Posterior cingulate gyrus (tissue), 11 donors: ENCODE measurements at regions not wholly inside any gene's neighbourhood (a gene's known extent, or its start where the extent isn't known, plus 50 kb on each side); places are given as distances from the start of the nearest gene placed in this dataset.
"Not testable (repeated sequence)": the region's sequence is repeated elsewhere in the genome, so short reads cannot be mapped to it uniquely, and the experiment has no call there.

Experiments used
- DNase-seq, 10 donors: peaks; one replicate each; pipeline versions ENCODE4 v3.0.0 to v3.0.0-alpha.2; 2020 to 2021; ENCODE audit warnings: mixed read lengths in 3 of 10
- intact Hi-C: fragments of 100-400 bp; cut with DNase I; formaldehyde crosslinking; loops from one replicate; pipeline ENCODE4 v1.15.1; 2023

DNA sequence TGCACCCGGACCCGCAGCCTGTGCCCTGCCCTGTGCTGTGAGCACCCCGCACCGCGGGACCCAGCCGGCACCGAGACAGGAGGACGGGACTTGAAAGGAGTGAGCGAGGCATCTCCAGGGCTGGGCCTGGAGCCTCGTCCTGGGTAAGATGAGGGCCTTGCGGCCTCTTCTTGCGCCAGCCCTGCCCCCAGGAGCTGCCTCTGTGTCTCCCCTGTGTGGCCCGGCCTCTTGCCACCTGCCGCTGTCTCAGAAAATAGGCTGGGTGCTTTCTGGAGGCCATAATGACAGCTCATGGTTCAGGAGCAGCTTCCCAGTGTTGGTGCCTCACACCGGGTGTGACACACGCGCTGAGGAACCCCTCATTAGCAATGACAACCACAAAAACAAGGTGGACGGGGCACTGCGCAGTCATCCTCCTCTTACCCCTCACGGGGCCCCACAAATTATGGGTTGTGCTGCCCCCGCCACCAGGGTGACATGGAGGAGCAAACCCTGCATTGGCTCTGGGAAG, 161.5 kb upstream of the C1orf174 start:
- intact Hi-C loops, result no loop called here
- DNase-seq, result peak in 2 of 10 donors; percentile 54 to 71

DNA sequence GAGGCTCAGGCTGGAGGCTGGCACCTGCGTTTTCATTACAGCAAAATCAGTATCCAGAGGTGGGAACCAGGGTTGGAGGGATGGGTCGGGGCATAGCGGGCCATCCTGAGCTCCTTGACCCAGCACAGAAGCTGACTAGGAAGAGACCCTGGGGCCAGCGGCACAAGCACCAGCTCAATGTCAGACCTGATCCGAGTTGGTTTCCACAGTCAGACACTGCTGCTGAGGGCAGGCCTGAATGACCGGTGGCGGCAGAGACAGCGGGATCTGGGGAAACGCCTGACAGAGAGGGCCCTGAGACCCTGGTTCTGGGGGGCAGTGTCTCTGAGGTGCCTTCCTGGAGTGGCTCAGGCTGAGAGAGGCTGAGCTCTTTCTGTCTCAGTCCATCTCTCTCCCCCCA, 162.0 kb upstream of the C1orf174 start:
- peak in 2 of 10 donors; percentile 50 to 65 for DNase-seq
- intact Hi-C loops, result no loop called here

DNA sequence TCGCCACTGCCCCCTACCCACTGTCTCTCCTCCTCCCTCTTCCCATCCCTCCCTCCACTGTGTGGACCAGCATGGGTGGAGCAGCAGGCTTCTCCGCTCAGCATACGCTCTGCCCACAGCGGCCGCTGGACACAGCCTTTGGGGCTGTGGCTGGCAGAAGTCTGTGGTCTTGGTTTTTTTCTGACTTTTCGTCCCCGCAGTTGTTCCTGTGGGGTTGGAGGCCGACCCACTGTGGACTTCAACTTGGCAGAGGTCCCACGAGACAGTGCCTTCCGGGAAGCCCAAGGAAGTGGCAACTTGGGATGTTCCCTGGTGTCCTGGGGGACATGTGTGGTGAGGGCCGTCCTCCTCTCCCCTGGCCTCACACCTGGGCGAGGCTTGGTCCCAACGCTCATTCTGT, 162.5 kb upstream of the C1orf174 start:
- DNase-seq, result peak in 2 of 10 donors; percentile 60 to 61
- intact Hi-C loops, result no loop called here

DNA sequence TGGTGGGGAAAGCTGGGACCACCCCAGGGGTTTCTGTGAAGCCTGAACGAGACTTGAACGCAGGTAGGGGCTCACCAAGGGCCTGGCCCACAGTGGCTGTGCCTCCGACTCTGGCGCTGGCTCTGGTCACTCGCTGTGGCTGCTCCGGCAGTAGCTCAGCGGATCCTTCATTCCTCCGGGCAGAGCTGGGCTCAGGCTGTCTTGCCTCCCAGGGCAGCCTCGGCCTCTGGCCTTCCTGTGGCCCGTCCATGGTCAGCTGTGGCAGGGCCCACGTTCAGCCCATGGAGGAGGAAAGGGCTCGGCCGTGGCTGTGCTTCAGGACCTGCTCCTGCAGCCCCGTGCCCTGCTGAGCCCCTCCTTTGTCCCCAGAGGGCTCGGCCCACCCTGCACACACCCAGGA, 162.9 kb upstream of the C1orf174 start:
- intact Hi-C loops, result no loop called here
- peak in 2 of 10 donors; percentile 65 to 74 for DNase-seq

DNA sequence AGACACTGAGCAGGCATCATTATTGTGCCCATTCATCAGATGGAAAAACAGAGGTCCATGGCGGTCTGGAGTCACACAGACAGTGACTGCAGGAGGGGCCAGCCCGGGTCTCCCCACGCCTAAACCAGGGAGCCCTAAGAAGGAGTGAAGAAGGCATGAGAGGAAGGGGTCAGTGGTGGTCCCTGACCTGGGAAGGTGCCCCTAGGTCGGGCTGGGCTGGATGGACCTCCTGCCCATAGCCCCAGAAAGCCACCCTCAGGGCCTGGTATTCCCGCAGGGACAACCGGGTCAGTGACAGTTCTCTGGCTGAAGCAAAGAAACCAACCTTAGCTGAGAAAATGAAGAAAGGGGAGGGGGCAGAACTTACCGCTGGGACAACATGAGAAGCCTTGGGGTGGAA, 163.4 kb upstream of the C1orf174 start:
- intact Hi-C loops, result no loop called here
- DNase-seq, result peak in 1 of 10 donors; percentile 55

DNA sequence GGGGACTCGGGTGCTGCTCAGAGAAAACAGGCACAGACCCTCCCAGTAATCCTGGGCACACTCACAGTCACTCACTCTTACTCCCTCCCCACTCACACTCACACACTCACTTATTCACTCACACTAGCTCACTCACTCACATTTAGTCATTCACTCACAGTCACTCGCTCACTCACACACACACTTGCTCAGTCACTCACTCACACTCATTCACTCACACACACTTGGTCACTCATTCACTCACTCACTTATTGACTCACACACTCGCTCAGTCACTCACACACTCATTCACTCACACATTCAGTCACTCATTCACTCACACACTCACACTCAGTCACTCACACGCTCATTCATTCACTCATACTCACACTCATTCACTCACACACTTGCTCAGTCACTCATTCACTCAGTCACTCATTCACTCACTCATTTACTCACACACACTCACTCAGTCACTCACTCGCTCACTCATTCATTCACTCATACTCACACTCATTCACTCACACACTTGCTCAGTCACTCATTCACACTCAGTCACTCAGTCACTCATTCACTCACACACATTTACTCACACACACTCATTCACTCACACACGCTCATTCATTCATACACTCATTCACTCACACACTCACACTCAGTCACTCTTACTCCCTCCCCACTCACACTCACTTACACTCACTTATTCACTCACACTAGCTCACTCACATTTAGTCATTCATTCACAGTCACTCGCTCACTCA, 164.2 kb upstream of the C1orf174 start:
- DNase-seq, result no peak
- intact Hi-C loops, result no loop called here

DNA sequence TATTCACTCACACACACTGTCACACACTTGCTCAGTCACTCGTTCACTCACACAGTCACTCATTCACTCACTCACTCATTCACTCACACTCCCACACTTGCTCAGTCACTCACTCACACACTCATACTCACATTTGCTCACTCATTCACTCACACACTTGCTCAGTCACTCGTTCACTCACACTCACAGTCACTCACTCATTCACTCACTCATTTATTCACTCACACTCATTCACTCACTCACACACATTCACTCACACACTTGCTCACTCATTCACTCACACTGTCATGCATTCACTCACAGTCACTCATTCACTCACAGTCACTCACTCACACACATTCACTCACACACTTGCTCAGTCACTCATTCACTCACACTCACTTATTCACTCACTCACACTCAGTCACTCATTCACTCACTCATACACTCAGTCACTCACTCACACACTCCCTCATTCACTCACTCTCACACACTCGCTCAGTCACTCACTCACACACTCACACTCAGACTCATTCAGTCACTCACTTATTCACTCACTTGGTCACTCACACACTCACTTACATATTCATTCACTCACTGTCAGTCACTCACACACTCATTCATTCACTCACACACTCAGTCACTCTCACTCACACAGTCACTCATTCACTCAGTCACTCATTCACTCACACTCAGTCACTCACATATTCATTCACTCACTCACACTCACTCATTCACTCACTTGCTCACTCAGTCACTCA, 167.0 kb upstream of the C1orf174 start:
- intact Hi-C loops, result no loop called here
- no peak for DNase-seq

DNA sequence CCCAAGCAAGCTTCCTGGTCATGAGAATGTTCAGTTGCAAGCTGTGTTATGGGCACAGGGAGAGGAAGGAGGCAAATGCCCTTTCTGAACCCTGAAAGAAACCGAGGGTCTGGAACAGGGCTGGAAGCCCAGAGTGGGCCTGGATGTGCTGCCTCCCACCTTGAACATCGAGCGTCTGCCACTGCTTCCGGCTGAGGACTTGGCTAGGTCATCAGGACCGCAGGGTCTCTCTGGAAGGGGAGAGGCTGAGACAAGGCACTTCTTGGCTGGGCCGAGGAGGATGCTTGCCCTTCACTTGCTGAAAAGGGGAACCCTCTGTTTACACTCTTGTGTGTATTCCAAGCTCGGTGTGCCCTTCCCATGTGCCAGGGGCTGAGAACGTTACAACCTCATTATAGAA, 168.0 kb upstream of the C1orf174 start:
- DNase-seq, result peak in 1 of 10 donors; percentile 24

DNA sequence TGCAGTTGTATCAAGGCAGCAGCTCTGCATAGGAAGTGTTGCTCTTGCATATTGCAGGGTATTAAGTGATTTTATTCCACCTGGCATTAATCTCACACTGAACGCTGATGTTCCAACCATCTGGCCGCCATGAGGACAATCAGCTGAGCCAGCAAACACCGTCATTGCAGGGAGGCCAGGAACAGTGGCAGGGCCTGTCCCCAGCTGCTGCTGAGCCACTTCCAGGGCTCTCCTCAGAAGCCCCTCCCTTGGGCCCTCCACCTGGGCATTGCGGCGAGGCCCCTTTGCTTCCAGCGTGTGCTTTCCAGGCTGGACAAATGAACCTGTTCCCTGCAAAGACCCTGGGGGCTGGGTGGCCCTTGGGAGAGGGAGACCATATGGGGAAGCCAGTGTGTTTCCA, 171.6 kb upstream of the C1orf174 start:
- DNase-seq, result peak in 2 of 10 donors; percentile 63 to 76
- intact Hi-C loops, result no loop called here

More for the DNA sequence above, 168.0 kb upstream of the C1orf174 start:
- intact Hi-C loops, result no loop called here

DNA sequence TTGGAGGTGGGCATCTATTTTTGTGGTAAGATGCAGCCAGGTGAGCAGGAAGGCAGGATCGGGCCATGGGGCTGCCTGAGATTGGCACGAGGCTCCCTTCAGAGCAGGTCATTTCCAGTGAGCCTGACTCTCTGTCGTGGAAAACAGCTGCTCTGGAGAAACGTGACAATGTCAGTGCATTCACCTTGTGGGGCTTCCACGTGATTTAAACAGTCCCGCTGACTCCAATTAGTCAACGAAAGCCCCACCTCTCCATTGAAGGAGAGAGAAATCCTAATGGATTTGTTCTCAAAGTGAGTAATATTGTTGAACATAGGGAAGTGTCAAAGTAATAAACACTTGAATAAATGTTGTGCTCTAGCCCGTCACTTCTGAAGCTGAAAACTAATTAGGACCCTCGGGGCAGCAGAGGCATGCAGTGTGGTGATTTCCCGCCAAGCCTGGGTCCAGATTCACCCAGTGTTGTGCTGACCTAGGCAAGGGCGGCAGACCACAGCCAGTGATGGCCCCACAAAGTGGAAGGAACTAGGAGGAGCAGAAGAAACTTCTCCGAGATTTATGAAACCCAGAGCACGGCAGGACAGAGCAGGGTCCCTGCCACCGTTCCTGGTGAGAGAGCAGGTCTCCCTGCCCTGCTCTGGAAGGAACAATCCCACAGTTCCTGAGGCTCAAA, 172.5 kb upstream of the C1orf174 start:
- peak in 4 of 10 donors; percentile 1 to 49 (median 21) for DNase-seq
- intact Hi-C loops, result no loop called here

DNA sequence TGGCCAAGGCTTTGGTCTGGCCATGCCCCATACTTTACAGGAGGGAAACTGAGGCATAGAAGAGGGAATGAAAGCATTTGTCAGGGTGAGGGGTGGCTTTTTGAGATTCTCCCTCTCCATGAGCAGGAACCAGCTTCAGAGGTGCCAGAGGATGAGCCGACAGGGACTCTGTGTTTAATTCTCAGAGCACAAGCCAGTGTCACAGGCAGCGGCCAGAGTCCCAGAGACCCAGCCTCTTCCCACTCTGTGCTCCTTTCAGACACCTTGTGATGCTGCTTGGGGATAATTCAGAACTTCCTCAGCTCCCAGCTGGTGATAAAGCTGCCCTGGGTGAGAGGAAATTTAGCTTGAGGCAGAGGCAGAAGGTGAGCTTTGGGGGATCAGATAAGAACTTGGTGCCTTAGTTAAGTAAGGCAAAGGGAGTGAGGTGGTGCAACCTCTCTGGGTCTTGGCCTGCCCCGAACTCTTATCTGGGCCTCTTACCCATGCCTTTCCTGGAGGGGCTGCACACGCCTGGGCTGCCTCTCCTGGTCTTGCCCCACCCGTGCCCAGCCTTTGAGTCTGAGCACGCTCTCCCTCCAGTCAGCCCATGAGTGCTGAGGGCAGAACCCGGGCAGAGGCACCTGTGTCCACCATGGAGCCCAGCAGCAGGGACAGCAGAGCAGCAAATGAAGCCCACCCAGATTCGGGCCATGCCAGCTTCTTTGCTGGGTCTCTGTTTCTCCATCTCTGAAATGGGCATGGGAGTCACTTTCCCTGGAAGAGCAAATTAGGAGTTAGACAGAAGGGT, 175.6 kb upstream of the C1orf174 start:
- intact Hi-C loops, result no loop called here
- DNase-seq, result peak in 2 of 10 donors; percentile 50 to 53

DNA sequence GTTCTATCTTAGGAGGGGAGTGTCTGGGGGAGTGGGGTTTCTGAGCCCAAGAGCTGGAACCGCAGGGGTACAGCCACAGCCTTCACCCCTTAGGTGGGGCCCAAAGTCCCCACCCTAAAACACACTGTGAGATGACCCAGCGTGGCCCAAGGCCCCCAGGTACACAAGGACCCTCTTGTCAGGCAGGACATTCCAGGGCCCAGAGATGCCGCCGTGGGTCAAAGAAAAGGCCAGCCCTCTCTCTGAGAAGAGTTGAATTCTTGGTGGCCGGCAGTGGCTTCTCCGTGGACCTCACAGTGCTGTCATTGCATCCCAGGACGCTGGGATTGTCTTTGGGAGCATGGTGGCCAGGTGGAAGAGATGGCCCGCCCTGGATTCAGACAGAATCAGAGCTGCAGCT, 176.3 kb upstream of the C1orf174 start:
- intact Hi-C loops, result no loop called here
- no peak for DNase-seq

DNA sequence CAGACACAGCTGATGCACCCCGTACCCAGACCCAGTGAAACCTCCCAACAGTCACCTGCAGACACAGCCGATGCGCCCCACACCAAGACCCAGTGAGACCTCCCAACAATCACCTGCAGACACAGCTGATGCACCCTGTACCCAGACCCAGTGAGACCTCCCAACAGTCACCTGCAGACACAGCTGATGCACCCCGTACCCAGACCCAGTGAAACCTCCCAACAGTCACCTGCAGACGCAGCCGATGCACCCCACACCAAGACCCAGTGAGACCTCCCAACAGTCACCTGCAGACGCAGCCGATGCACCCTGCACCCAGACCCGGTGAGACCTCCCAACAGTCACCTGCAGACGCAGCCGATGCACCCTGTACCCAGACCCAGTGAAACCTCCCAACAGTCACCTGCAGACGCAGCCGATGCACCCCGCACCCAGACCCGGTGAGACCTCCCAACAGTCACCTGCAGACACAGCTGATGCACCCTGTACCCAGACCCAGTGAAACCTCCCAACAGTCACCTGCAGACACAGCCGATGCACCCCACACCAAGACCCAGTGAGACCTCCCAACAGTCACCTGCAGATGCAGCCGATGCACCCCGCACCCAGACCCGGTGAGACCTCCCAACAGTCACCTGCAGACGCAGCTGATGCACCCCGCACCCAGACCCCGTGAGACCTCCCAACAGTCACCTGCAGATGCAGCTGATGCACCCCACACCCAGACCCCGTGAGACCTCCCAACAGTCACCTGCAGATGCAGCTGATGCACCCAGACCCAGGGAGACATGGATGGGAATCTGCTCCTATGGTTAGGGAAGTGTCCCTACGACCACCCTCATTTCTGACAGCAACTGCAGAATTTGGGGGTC, 178.3 kb upstream of the C1orf174 start:
- peak in 2 of 10 donors; percentile 17 to 85 for DNase-seq
- intact Hi-C loops, result not testable (repeated sequence)

DNA sequence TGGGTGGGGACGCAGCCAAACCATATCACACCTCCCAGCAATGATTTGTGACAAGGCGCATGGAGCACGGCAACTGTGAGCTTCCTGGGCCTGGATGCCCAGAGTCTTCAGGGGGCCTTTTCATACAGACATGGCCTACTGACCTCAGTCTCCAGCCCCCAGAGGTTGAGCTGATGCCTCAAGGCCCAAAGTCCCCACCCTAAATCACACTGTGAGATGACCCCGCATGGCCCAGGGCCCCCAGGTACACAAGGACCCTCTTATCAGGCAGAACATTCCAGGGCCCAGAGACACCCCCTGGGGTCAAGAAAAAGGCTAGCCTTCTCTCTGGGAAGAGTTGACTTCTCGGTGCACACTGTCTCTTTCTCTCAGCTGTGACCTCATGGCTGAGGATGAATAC, 179.7 kb upstream of the C1orf174 start:
- DNase-seq, result peak in 2 of 10 donors; percentile 2 to 31

DNA sequence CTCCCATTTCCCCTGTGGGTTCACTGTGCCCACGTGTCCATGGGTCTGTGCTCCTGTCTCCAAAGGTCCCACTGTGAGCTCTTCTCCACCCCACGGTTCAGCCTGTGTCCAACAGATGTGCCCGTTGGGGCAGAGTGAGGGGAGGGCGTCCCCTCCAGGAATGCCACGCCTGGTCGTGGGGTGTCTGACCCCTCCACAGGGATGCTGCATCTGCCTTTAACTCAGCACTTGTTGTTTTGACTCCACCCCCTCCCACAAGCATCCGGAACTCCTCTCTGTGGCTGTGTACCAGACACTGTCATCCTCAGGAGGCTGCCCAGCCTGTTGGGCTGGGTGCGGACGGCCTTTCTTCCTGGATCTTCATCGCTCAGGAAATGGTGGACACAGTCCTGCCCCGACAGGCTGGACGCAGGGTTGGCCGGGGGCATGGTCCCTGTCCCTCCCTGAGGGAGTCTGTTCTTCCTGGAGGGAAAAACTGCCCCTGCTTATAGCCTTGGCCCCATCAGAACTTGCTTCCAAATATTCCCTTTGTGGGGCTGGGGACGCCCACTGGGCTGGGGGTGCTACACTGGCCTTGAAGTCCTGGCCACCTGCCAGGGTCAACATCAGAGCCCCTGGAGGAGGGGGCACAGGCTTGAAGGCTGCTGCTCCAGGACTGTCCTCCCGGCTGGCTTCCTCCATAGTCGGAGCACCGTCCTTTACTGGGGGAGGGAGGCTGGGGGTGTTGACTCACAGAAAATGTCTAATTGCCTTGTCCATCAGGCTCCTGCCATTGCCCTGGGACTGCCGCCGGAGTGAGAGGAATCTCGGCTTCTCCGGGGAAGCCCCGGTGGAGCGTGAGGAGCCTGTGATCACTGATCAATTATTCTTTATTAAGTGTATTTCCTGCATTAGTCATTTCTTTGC, 182.0 kb upstream of the C1orf174 start:
- DNase-seq, result peak in 3 of 10 donors; percentile 20 to 71 (median 57)

More for the DNA sequence above, 179.7 kb upstream of the C1orf174 start:
- intact Hi-C loops, result no loop called here

DNA sequence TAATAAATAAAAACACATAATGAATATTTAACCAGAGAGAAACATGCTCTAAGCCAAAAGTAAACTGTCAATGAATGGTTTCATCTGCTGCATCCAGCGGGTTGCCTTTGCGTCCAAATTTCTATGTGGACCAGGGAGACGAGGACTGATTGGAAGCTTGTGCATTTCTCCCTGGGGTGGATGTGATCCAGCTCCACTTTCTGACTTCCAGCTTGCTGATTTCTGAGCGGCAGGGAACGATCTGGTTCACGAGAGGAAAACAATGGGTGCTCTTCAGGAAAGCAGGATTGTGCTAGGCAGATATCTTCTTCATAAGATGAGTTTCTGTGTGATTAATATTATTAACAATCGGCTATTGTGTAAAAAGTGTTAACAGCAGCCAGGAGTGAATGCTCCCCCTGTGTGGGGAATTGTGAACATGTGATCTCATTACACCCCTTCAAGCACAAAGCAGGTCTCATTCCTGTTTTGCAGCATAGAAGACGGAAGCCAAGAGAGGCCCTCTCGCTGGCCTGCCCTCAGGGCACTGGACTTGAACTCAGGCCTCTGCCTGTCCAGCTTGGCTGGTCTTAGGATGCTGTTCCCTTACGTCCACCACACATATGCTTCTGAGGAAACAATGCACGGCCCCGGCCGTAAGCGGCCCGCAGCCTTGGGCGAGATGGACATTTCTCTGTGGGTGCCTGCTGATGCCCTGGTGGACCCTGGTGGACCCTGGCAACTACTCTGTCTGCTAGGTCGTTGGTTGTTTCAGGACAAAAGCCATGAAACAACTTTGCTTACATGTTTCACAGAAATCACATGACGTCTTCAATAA, 183.4 kb upstream of the C1orf174 start:
- peak in 3 of 10 donors; percentile 22 to 64 (median 56) for DNase-seq
- intact Hi-C loops, result no loop called here

More for the DNA sequence above, 182.0 kb upstream of the C1orf174 start:
- intact Hi-C loops, result no loop called here

DNA sequence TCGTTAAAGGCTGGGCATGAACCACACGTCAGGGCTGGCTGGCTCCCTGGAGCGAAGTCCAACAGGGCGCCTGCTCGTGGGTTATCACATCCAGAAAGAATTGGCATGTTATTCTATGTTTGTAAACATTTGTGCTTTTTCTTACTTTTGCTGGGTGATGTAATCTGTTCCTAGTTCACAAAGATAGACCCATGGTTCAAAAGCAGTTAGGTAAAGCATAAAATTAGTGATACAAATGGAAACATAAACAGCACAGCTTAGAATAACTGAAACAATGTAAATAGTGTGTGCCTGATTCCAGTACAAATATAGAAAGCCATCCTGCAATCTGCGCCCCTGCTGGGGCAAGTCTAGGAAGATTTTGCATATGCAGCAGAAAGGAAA, 184.0 kb upstream of the C1orf174 start:
- no peak for DNase-seq
- intact Hi-C loops, result no loop called here
